ENCODE measurements at regions not wholly inside any gene's neighbourhood (a gene's known extent, or its start where the extent isn't known, plus 50 kb on each side); places are given as distances from the start of the nearest gene placed in this dataset.

GRCh38 chr11:79739591-79739990, 298.8 kb upstream of the TENM4 start:
- no peaks in the 10 kb centered on the region for H3K27me3 ChIP-seq (ENCODE audit: control insufficient read depth, low read length)
- no peaks in the 10 kb centered on the region for H3F3A ChIP-seq (ENCODE audit: control insufficient read depth, insufficient read depth)
- no peak for TF ChIP-seq EZH2phosphoT487 (IDR thresholded peaks at IDR 0.05; ENCODE audit: borderline replicate concordance, low read length)
- TF ChIP-seq, protein P1, sequence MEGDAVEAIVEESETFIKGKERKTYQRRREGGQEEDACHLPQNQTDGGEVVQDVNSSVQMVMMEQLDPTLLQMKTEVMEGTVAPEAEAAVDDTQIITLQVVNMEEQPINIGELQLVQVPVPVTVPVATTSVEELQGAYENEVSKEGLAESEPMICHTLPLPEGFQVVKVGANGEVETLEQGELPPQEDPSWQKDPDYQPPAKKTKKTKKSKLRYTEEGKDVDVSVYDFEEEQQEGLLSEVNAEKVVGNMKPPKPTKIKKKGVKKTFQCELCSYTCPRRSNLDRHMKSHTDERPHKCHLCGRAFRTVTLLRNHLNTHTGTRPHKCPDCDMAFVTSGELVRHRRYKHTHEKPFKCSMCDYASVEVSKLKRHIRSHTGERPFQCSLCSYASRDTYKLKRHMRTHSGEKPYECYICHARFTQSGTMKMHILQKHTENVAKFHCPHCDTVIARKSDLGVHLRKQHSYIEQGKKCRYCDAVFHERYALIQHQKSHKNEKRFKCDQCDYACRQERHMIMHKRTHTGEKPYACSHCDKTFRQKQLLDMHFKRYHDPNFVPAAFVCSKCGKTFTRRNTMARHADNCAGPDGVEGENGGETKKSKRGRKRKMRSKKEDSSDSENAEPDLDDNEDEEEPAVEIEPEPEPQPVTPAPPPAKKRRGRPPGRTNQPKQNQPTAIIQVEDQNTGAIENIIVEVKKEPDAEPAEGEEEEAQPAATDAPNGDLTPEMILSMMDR (IDR thresholded peaks at IDR 0.05; ENCODE audit: low read depth, low read length, poor library complexity, severe bottlenecking): no peak
- H3K4me3 ChIP-seq (ENCODE audit: low read length): no peak overlapping the region
- no peak overlapping the region for H3K4me2 ChIP-seq (ENCODE audit: low read length)
- no peaks in the 10 kb centered on the region for H3K79me2 ChIP-seq (ENCODE audit: control insufficient read depth, low read length)
- H3K9me3 ChIP-seq (ENCODE audit: control insufficient read depth, insufficient read depth, low read length): no peaks in the 10 kb centered on the region
- H3K4me1 ChIP-seq (ENCODE audit: control insufficient read depth, low read length): no peaks in the 10 kb centered on the region
- no peaks in the 10 kb centered on the region for H3K36me3 ChIP-seq (ENCODE audit: control insufficient read depth, low read length)
- no peaks in the 10 kb centered on the region for H3K9me2 ChIP-seq (replicated peaks; ENCODE audit: control insufficient read depth, low read length)
- H4K20me1 ChIP-seq (ENCODE audit: control insufficient read depth, insufficient read depth, low read depth, low read length): no peaks in the 10 kb centered on the region
- H3K27ac ChIP-seq (ENCODE audit: low read depth, low read length): no peak overlapping the region

- Histone ChIP-seq H3K27me3 (ENCODE audit: control insufficient read depth, low read length) (no peaks in the 10 kb centered on the region), H3K9me2 (replicated peaks; ENCODE audit: control insufficient read depth, low read length) (no peaks in the 10 kb centered on the region; the same call in 1 of the 2 replicates), H3K4me2 (ENCODE audit: low read length) (no peak overlapping the region), H3K79me2 (ENCODE audit: control insufficient read depth, low read length) (no peaks in the 10 kb centered on the region), H3K4me3 (ENCODE audit: low read length) (no peak overlapping the region), H3K27ac (ENCODE audit: low read depth, low read length) (no peak overlapping the region), H4K20me1 (ENCODE audit: control insufficient read depth, insufficient read depth, low read depth, low read length) (no peaks in the 10 kb centered on the region), H3K9me3 (ENCODE audit: control insufficient read depth, insufficient read depth, low read length) (no peaks in the 10 kb centered on the region; the same call in 1 of the 2 replicates), H3K36me3 (ENCODE audit: control insufficient read depth, low read length) (no peaks in the 10 kb centered on the region), H3F3A (ENCODE audit: control insufficient read depth, insufficient read depth) (no peaks in the 10 kb centered on the region), H3K4me1 (ENCODE audit: control insufficient read depth, low read length) (no peaks in the 10 kb centered on the region)
- TF ChIP-seq, protein P1 (IDR thresholded peaks at IDR 0.05; ENCODE audit: low read depth, low read length, poor library complexity, severe bottlenecking): no peak
- no peak for TF ChIP-seq EZH2phosphoT487 (IDR thresholded peaks at IDR 0.05; ENCODE audit: borderline replicate concordance, low read length)
Observed at GRCh38 chr11:79727221-79727620, 286.4 kb upstream of the TENM4 start.

DNA sequence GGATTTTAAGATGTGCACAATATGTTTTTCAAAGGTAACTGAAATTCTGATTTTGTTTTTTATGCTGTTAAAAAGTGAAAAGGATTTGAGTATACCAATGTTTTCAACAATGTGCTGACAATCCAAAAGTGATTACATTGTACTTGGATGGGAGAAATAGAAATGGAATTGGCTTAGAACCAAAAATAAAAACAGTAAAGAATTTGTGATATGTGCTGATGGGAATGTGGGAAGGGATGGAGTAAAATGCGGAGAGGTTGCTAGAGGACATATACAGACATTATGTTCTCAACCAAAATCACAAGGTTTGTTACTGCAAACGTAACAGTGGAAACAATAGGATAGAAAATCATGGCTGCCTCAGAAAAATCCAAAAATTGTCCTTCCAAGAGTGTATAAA, 279.3 kb upstream of the TENM4 start:
- H3K4me1 ChIP-seq (ENCODE audit: control insufficient read depth, low read length): no peaks in the 10 kb centered on the region
- H3K27ac ChIP-seq (ENCODE audit: low read depth, low read length): no peak overlapping the region
- no peak overlapping the region for H3K4me2 ChIP-seq (ENCODE audit: low read length)
- no peaks in the 10 kb centered on the region; the same call in 1 of the 2 replicates for H3K9me2 ChIP-seq (replicated peaks; ENCODE audit: control insufficient read depth, low read length)
- TF ChIP-seq EZH2phosphoT487 (IDR thresholded peaks at IDR 0.05; ENCODE audit: borderline replicate concordance, low read length): no peak
- TF ChIP-seq, protein P1 (IDR thresholded peaks at IDR 0.05; ENCODE audit: low read depth, low read length, poor library complexity, severe bottlenecking): no peak
- H3F3A ChIP-seq (ENCODE audit: control insufficient read depth, insufficient read depth): no peaks in the 10 kb centered on the region
- H3K36me3 ChIP-seq (ENCODE audit: control insufficient read depth, low read length): no peaks in the 10 kb centered on the region
- no peaks in the 10 kb centered on the region for H3K27me3 ChIP-seq (ENCODE audit: control insufficient read depth, low read length)
- H3K9me3 ChIP-seq (ENCODE audit: control insufficient read depth, insufficient read depth, low read length): no peaks in the 10 kb centered on the region
- no peaks in the 10 kb centered on the region for H3K79me2 ChIP-seq (ENCODE audit: control insufficient read depth, low read length)
- no peak overlapping the region for H3K4me3 ChIP-seq (ENCODE audit: low read length)
- H4K20me1 ChIP-seq (ENCODE audit: control insufficient read depth, insufficient read depth, low read depth, low read length): no peaks in the 10 kb centered on the region
